C4-2B (cell line): ENCODE measurements at regions not wholly inside any gene's neighbourhood (a gene's known extent, or its start where the extent isn't known, plus 50 kb on each side); places are given as distances from the start of the nearest gene placed in this dataset.

Experiments
- CTCF ChIP-seq: fragments of 450-650 bp; conservative IDR thresholded peaks from 2 replicates; pipeline ENCODE4 v1.5.1; 2017; ENCODE audit warnings: mild to moderate bottlenecking
- ZFX ChIP-seq: fragments of 450-650 bp; IDR thresholded peaks from 2 replicates; pipeline ENCODE4 v1.6.1; 2017

- TF ChIP-seq CTCF, result no peak
- no peak for TF ChIP-seq ZFX
Observed at GRCh38 chr12:112638420-112638819, 153.1 kb upstream of the RPH3A start.
